ENCODE measurements at regions not wholly inside any gene's neighbourhood (a gene's known extent, or its start where the extent isn't known, plus 50 kb on each side); places are given as distances from the start of the nearest gene placed in this dataset.

- H3K4me3 ChIP-seq (ENCODE audit: insufficient read depth, low read depth, low read length) = no peak overlapping the region
- H3K79me1 ChIP-seq (ENCODE audit: low read depth in 1 of 2, low read length in 2 of 2) = no peaks in the 10 kb centered on the region
- no peak overlapping the region for H4K5ac ChIP-seq (ENCODE audit: low read depth, low read length)
- H4K91ac ChIP-seq (ENCODE audit: insufficient read depth, low read depth, low read length) = no peak overlapping the region
- H3K9me1 ChIP-seq (ENCODE audit: insufficient read depth, low read length) = no peaks in the 10 kb centered on the region
- no peak overlapping the region for H2BK120ac ChIP-seq (ENCODE audit: low read depth, low read length)
- no CpG with 5 or more reads among the region's 12 CpGs for WGBS, 2 experiments (ENCODE audit: extremely low coverage in 2 of 2, insufficient read length in 1 of 2)
- in situ Hi-C loops (cut with MboI; ENCODE audit: low sequenced_read_pairs) = no loop called here
- H2AK5ac ChIP-seq (ENCODE audit: low read depth, low read length) = no peak overlapping the region
- no peak overlapping the region for H3K4ac ChIP-seq (ENCODE audit: low read depth, low read length)
- DNase-seq = no peak
- no peaks in the 10 kb centered on the region for H3K9me3 ChIP-seq (ENCODE audit: control insufficient read depth, insufficient read depth, low read length)
- no peak overlapping the region for H2BK20ac ChIP-seq (ENCODE audit: low read depth, low read length)
- intact Hi-C loops (cut with micrococcal nuclease) = no loop called here
- H3K27me3 ChIP-seq (ENCODE audit: control insufficient read depth, insufficient read depth, low read length) = peaks cover 40% of the 10 kb centered on the region
- H3K9ac ChIP-seq (ENCODE audit: low read depth, low read length) = no peak overlapping the region
- H3K56ac ChIP-seq (ENCODE audit: extremely low read depth, insufficient read depth, low read length) = no peak overlapping the region
- BruUV-seq (replicated peaks) = no TSS peak
- no peak overlapping the region for H3K23ac ChIP-seq (ENCODE audit: low read depth, low read length)
- no peak overlapping the region for H2BK5ac ChIP-seq (ENCODE audit: low read depth, low read length, poor library complexity, severe bottlenecking)
- H2AK9ac ChIP-seq (replicated peaks; ENCODE audit: low read depth, low read length, poor library complexity) = no peak overlapping the region
- H3K14ac ChIP-seq (replicated peaks; ENCODE audit: low read depth, low read length) = no peak overlapping the region
- H3K36me3 ChIP-seq (ENCODE audit: control insufficient read depth, insufficient read depth, low read length) = no peaks in the 10 kb centered on the region
- 0 out of 2 replicates have a peak, but pooled peaks cover 5% of the 10 kb centered on the region for H4K20me1 ChIP-seq (ENCODE audit: insufficient read depth, low read length)
- TF ChIP-seq MAFK (IDR thresholded peaks at IDR 0.05; ENCODE audit: low read depth, low read length) = no peak
- TF ChIP-seq MAZ (IDR thresholded peaks at IDR 0.05; ENCODE audit: borderline replicate concordance, low read depth, low read length) = no peak
- ChIA-PET POLR2A (ENCODE audit: unreplicated experiment) (no interaction called here), CTCF (no interaction called here)
- no peaks in the 10 kb centered on the region for H3K4me1 ChIP-seq (ENCODE audit: control insufficient read depth, insufficient read depth, low read length)
- no peak for ATAC-seq (ENCODE audit: low read depth)
- no peak overlapping the region for H2BK15ac ChIP-seq (ENCODE audit: low read depth, low read length)
- H2AFZ ChIP-seq (replicated peaks; ENCODE audit: low read length, poor library complexity) = no peak overlapping the region
- H3K18ac ChIP-seq (ENCODE audit: low read depth, low read length) = no peak overlapping the region
- no peak overlapping the region for H3K27ac ChIP-seq (ENCODE audit: insufficient read depth, low read length)
- H4K8ac ChIP-seq (ENCODE audit: low read depth in 2 of 2, low read length in 2 of 2) = no peak overlapping the region
- dilution Hi-C loops (cut with HindIII; ENCODE audit: low sequenced_read_pairs, unreplicated experiment) = no loop called here
- no peak overlapping the region for H3K4me2 ChIP-seq (ENCODE audit: low read depth, low read length)
These were observed 134.0 kb upstream of the PODXL start for GRCh38 chr7:131690441-131690840.

Measured in IMR-90 (cell line).